T-helper 2 cell (primary cell): ENCODE measurements at regions not wholly inside any gene's neighbourhood (a gene's known extent, or its start where the extent isn't known, plus 50 kb on each side); places are given as distances from the start of the nearest gene placed in this dataset.

Experiments
- DNase-seq, 5 experiments: peaks; one replicate each; pipeline versions ENCODE4 v3.0.0 to v3.0.0-alpha.2; 2012 to 2022

DNA sequence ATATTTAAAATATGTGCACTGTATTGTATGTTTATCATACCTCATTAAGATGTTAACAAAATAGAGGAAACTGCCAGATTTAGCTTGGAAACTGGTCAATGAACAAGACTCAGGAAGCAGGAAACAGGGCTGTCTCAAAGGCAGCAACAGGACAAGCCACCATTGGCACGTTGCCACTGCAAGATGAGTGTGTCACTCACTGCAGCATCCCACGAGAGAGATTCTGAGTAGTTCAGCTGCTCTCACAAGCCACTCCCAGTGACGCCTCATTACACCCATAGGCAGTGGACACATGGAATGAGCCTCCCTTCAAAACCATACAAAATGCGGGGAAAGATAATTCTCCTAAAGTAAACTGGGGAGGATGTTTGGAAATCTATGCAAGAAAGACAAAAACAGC, 181.9 kb upstream of the DLGAP1 start:
- DNase-seq = no peak

GRCh38 chr18:4631239-4631638, 176.1 kb upstream of the DLGAP1 start:
- DNase-seq = no peak

- DNase-seq = no peak
Measured at GRCh38 chr18:4605212-4605611, 150.1 kb upstream of the DLGAP1 start.

- no peak for DNase-seq
Measured at GRCh38 chr18:4603955-4604354, 148.8 kb upstream of the DLGAP1 start.

DNA sequence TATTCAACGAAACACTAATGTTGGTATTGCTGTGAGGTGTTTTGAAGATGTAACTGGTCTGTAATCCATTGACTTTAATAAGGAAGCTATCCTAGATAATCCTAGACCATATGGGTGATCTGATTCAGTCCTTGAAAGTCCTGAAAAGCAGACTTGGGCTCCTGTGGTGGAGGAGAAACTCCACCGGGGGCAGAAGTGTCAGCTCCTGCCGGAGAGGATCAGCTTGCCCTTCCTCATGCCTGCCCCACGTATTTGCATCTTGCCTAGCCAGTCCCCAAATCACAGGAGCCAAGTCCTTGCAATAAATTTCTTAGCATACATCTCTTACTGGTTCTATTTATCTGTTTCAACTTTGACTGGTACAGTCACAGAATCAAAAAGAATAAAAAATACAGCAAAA, 144.2 kb upstream of the DLGAP1 start:
- no peak for DNase-seq

- no peak for DNase-seq
Measured at GRCh38 chr18:4597301-4597700, 142.2 kb upstream of the DLGAP1 start.

GRCh38 chr18:4593895-4594294, 138.8 kb upstream of the DLGAP1 start:
- DNase-seq = no peak

DNA sequence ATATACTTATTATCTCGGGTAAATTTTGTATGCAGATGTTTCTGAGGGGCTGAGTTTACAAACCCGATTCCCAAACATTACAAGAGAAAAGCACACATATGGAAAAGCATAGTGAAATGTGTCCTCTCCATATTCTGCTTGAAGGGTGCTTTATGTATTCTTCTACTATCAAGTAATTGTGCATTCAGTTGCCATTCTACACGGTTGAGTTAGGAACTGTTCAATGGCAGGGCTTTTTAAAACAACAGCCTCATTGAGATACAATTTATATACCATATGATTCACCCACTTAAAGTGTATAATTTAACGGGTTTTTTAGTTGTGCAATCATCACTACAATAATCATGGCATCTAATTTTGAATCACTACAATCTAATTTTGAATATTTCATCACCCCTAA, 138.4 kb upstream of the DLGAP1 start:
- no peak for DNase-seq

- no peak for DNase-seq
Measured at GRCh38 chr18:4589056-4589800, 134.1 kb upstream of the DLGAP1 start.

GRCh38 chr18:4587204-4587603, 132.1 kb upstream of the DLGAP1 start:
- DNase-seq = no peak

DNA sequence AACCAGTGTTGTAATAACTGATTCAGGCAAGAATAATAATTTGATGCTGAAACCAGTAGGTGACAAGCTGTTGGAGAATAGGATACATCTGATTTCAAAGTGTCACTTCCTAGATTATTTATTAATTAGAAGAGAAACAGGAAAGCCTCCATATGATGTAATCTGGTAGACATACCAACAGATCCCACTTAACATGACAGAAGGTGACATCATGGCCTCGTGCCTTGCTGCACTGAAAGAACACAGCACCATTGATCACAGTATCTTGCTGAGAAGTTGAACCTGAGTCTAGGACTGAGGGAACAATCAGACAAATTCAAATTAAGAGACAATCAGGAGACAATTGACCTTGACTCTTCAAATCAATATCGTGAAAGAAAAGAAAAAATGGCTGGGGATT, 131.6 kb upstream of the DLGAP1 start:
- DNase-seq = no peak

DNA sequence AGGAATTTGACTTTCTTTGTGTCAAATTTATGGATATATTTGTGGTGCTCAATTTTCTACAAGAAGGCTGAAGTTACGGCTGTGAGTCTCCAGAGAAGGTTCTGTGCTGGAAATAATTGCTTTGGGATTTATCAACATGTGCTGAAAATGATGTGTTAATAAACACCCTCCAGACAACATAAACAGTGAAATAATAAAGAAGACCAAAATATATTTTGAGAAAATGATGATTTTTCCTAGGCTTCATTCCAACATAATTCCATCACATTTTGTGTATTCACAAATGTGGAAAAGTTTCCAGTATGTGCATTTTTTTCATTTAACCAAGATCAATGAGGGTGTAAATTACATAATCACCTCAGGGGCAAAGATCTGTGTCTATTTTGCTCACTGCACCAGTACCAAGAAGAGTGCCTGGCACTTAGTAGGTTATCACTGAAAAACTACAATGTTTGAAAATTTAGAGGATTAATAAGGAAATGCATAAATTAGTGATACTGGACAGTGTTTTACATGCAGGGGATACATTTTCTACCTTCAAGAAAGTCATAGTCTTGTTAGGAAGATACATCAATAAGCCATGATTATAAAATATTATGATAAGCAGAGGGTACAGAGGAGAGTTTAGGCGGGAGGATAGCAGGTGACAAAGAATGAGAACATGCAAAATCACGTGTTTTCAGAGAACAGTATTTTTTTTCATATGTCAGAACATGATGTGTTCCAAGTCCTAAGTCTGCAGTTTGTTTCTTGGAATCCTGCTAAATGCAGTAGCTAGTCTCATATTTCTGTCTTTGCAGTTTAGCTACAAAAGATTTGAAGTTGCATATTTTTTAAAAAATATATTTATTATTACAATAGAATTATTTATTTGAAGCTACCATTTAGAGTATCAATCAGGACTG, 127.6 kb upstream of the DLGAP1 start:
- no peak for DNase-seq

- no peak for DNase-seq
Measured at GRCh38 chr18:4581966-4582365, 126.9 kb upstream of the DLGAP1 start.

DNA sequence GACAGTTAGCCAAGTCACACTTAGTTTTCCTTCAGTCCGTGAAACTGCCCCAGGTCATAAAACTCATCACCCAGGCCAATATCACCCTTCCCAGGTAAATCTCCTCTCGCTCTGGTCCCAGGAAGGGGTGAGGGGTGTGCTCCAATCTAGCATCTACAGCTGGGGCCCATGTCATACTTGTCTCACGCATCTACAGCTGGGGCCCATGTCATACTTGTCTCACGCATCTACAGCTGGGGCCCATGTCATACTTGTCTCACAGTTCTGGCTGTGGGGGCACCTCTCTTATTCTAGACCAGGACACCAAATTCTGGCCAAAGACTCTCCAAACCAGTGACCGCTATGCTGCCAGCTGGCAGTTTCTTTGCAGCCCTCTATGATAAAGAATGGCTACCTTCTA, 123.3 kb upstream of the DLGAP1 start:
- DNase-seq = no peak

GRCh38 chr18:4573735-4574134, 118.6 kb upstream of the DLGAP1 start:
- DNase-seq = no peak

DNA sequence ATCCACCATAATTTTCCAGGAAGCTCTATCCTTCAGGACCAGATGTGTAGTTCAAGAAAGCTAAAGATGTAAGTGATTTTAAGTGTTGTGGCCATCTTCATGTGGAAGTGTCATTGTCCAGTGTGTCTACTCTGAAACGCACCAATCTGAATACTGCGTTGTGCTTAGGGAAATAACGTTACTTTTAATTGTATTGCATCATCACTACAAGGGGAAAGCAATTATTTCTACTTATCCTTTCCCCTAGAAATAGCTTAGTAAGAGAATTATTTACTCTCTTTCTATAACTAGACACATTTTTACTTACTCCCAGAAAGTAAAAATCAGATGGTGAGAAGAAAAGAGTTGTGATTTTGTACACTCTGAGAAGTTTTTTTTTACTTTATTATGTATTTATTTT, 102.4 kb upstream of the DLGAP1 start:
- DNase-seq = no peak

GRCh38 chr18:4551001-4551360, 95.9 kb upstream of the DLGAP1 start:
- DNase-seq = no peak

GRCh38 chr18:4549164-4549872, 94.2 kb upstream of the DLGAP1 start:
- no peak for DNase-seq

- no peak for DNase-seq
Measured at GRCh38 chr18:4547126-4547525, 92.0 kb upstream of the DLGAP1 start.

DNA sequence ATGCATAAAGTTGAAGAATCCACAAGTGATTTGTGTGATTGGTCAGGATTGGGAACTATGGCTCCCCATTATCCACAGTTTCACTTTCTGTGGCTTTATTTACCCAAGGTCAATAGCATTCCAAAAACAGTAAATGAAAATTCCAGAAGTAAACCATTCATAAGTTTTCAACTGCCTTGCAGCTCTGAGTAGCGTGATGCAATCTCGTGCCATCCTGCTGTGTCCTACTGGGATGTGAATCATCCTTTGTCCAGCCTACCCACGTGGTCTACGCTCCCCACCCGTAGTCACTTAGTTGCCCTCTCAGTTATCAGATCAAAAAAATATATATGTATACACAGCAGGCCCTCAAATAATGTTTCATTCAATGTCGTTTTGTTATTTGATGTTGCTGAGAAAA, 89.0 kb upstream of the DLGAP1 start:
- DNase-seq = no peak

DNA sequence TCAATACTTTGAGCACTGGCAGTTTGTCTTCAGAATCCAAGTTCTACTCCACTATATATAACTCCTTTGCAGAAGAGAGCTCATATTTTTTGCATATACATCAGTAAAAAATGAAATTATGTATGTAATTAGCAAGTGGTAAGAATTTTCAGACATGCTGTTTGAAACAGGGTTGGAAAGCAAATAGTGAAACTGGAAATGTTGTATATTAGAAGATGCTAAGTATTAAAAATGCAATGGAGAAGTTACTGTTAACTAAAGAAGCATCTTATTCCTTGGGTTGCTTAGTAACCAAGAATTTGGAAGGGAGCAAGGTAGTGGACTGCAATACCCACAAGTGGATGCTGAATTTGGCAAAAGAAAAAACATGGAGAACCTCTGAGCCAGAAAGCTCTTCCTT, 88.6 kb upstream of the DLGAP1 start:
- DNase-seq = no peak

- no peak for DNase-seq
Measured at GRCh38 chr18:4541588-4541987, 86.5 kb upstream of the DLGAP1 start.

- DNase-seq = no peak
Measured at GRCh38 chr18:4536447-4536846, 81.3 kb upstream of the DLGAP1 start.

DNA sequence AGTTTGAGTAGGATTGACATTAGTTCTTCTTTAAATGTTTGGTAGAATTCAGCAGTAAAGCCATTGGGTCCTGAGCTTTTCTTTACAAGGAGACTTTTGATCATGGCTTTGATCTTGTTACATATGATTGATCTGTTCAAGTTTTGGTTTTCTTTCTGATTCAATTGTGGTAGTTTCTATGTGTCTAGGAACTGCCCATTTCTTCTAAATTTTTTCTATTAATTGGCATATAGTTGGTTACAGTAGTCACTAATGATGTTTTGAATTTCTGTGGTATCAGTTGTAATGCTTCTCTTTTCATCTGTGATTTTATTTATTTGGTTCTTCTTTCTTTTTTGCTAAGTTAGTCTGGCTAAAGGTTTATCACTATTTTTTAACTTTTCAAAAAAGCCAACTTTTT, 73.3 kb upstream of the DLGAP1 start:
- no peak for DNase-seq
